GM19468 (cell line): ENCODE measurements at regions not wholly inside any gene's neighbourhood (a gene's known extent, or its start where the extent isn't known, plus 50 kb on each side); places are given as distances from the start of the nearest gene placed in this dataset.
"Not testable (repeated sequence)": the region's sequence is repeated elsewhere in the genome, so short reads cannot be mapped to it uniquely, and the experiment has no call there.

Source experiments
- ATAC-seq: cut with Tn5 transposase; IDR thresholded peaks from one replicate; pipeline ENCODE4 v1.9.1; 2021; ENCODE audit warnings: mild to moderate bottlenecking, moderate library complexity, moderate number of reproducible peaks; ENCODE audit not compliant: unreplicated experiment; ENCODE audit errors: extremely low read depth

DNA sequence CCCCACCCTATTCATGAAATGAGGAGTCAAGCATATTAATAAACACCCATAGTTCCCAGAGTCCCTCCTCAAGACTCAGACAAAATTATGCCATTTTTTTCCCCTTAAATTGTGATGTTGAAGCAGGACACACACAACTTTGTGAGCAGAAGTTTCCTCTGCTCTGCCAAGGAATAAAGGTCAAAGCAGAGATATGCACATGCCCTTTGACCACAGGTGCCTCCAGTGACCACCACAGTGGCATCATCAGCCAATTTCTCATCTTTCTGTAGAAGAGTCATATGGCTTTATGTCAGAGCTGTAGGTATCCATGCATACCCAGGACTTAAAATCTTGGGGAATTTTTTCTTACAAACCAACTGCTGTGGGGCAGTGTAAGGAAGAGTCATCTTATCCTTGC is 304.4 kb upstream of the GADL1 start:
- ATAC-seq: no peak

GRCh38 chr3:31203960-31204795 is 309.7 kb upstream of the GADL1 start:
- no peak for ATAC-seq

DNA sequence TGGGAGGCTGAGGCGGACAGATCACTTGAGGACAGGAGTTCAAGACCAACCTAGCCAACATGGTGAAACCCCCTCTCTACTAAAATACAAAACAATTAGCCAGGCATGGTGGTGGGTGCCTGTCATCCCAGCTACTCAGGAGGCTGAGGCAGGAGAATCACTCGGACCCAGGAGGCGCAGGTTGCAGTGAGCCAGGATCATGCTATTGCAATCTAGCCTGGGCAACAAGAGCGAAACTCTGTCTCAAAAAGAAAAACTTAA is 310.3 kb upstream of the GADL1 start:
- not testable (repeated sequence) for ATAC-seq

GRCh38 chr3:31210068-31210645 is 315.7 kb upstream of the GADL1 start:
- no peak for ATAC-seq

- no peak for ATAC-seq
Observed at GRCh38 chr3:31213869-31214486, 318.7 kb upstream of the STT3B start.

- ATAC-seq: no peak
Observed at GRCh38 chr3:31218082-31218481, 314.6 kb upstream of the STT3B start.

DNA sequence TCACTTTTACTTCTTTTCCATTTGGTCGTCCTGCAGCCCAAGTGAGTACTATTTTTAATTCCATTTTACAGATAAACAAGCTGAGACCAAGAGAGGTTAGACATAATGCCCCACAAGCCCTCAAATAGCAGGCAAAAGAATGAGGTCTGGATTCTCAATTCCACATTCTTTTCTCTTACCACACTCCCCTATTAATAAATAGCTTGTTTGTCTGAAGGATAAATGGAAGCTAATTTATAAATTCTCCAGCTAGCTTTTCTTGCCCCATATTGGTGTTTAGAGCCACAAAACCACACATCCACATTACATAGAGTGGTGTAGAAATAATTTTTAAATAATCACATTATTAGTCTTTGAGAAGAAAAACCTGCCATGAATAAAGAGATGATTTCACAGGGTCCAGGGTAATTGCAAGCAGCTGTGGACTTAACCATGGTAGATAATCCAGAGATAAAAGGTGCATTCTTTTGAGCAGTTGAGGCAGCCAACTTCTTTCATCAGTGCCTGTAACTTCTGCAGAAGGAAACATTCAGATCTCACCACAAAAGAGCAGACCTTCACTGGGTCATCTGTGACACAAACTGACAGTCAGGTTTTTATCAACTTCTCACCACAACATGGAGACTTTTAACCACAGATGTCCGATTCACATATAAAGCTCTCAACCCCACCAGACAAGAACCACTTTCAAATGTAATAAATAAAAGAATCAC is 313.4 kb upstream of the STT3B start:
- peak; percentile 60 for ATAC-seq

- no peak for ATAC-seq
Observed at GRCh38 chr3:31220431-31220830, 312.3 kb upstream of the STT3B start.

GRCh38 chr3:31223278-31223677 is 309.4 kb upstream of the STT3B start:
- no peak for ATAC-seq

DNA sequence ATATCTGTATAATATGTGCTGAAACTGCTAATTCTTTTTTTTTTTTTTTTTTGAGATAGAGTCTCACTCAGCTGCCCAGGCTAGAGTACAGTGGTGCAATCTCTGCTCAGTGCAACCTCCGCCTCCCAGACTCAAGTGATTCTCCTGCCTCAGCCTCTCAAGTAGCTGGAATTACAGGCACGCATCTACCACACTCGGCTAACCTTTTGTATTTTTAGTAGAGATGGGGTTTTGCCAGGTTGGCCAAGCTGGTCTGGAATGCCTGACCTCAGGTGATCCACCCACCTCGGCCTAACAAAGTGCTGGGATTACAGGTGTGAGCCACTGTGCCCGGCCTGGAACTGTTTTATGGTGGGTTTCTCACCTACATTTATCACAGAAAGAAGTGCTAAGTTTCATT is 307.8 kb upstream of the STT3B start:
- ATAC-seq: no peak

DNA sequence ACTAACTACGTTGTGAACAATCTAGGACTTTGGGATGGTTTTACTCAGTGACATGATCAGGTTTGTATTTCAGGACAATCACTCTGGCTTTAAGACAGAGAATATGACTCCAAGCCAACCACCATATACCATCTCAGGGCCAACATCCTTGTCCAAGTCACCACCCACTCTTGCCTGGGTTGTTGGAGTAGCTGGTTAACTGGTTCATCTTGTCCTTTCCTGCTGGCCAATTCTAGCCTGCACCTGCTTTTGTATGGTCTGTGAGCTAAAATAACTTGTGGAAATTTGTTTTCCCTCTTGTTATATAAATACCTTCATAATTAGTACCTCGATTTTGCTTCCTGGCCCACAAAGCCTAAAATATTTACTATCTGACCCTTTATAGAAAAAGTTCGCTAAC is 306.8 kb upstream of the STT3B start:
- no peak for ATAC-seq

- ATAC-seq: no peak
Observed at GRCh38 chr3:31226346-31226745, 306.4 kb upstream of the STT3B start.

DNA sequence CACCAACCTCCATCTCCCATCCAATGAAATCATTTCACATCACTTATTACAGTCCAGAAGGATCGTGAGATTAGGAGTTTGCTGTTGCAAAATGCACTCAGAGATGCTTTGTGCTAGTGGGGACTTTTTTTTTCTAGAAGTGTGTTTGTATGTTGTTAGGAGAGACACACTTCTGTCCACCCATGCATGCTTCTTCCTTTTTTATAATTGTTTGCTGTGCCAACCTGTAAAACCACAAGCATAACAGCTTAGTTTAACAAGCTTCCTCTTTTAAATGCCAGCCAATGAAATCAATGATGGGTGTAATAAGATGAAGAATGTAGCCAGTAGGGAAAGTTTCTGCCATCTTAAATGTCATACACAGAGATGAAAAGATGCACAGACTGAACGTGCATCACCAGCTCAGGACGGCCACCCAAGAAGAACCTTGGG is 305.6 kb upstream of the STT3B start:
- peak; percentile 77 for ATAC-seq

DNA sequence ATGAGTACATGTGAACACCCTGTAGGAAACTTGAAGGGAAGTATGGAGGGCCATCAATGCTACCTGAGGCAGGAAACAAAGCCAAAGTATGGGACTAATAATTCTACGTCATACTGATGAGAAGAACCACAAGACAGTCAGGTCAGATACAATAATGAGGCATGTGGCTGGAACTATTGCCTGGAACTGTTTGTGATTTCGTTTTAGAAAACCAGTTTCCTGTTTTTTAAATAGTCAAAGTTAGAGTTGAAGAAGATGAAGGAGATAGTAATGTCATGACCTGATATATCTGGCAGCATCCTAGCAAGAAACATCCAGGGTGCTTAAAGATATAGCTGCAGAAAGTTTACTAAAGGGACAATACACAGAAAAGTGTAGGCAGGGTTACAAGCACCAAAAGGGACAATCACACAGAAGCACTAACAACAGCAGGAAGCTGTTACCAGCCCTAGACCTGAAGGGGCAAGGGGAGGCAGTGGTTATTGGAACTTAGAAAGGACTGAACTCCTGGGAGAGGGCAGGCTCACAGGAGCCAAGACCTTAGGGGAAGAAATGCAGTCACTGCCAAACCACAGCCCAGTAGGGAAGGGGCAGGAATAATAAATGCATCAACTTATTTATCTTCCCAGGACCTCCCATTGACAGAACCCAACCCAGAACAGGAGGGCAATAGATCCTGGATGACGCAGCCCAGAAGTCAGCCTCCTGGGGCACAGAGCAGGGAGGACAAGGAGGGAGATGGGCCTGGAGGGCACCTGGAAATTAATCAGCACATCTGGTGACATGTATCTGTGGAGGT is 302.1 kb upstream of the STT3B start:
- no peak for ATAC-seq

- ATAC-seq: no peak
Observed at GRCh38 chr3:31232055-31233025, 300.4 kb upstream of the STT3B start.

DNA sequence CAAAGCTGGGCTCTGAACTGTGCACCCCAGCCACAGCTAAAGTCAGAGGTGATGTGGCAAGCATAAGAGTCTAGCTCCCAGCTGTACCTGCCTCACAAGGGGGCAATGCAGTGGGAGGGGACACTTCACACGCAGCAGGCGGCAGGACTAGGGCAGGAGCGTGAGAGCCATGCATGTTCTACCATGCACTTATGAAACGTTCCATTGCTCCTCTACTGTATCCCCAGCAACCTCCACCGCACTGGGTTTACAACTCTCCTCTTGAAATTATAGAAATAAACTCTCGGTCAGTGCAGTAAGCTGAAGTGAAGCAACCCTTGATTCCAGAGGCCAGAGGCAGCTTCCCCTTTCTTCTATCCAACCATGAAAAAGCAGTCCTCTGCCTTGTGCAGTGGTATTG is 298.6 kb upstream of the STT3B start:
- ATAC-seq: no peak

DNA sequence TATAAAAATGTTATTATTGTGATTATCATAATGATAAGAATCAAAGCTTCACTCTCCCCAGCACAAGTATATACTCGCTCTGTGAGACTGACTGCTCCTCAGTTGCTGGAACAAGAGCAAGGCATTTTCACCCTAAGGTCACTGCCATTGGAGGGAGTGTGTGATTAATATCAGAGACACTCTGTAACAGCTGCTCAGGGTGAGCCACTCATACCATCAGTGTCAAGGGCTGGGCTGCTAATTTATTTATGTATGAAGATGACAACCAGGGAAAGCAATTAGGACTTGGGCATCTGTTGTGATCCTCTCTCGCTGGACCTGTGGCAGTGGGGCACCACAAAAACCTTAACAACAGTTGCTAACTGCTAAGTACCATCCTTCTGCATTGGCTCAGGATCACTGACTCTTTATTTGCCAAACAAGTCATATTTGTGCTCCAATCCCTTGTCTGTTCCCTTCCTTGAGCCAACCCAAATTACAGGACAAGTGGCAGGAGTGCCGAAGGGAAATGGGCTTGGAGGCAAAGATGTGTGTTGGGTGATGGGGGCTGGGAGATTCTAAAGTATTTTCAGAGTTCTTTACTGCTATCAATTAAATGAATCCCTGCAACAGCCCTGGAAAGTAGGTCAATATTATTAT is 297.5 kb upstream of the STT3B start:
- no peak for ATAC-seq

GRCh38 chr3:31237887-31238286 is 294.8 kb upstream of the STT3B start:
- ATAC-seq: no peak

DNA sequence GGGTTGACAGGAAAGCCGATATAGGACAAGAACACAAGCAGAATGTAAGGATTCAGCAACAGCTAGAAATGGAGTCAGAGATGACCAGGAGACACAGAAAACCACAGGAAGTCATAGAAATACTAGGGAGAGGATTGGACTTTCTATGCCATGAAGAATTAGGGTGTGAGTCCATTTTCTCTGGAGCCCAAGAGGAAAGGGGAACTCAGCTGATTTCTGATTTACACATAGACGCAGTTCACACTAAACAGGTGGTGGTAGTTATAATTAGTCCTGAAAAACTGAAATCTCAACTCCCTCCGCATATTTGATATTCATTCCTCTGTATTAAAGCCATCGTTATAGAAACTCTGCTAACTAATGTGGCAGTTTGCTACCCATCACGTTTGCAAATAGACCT is 292.7 kb upstream of the STT3B start:
- ATAC-seq: no peak
